DND-41 (cell line): ENCODE measurements at regions not wholly inside any gene's neighbourhood (a gene's known extent, or its start where the extent isn't known, plus 50 kb on each side); places are given as distances from the start of the nearest gene placed in this dataset.

ENCODE experiments used
- ATAC-seq: fragments of 200-7000 bp; cut with Tn5 transposase; 3 replicates; pipeline ENCODE4 v1.9.1; 2021; ENCODE audit warnings: low read depth; ENCODE audit not compliant: insufficient read depth
- DNase-seq: peaks from one replicate; pipeline ENCODE4 v3.0.0-alpha.2; 2020
- H2AFZ ChIP-seq: 2 replicates; pipeline ENCODE4 v1.6.0; 2012; ENCODE audit warnings: low read depth, low read length
- H3K27ac ChIP-seq: 2 replicates; pipeline ENCODE4 v1.5.1; 2012; ENCODE audit warnings: low read length, inconsistent platforms
- H3K27me3 ChIP-seq: fragments of 200-600 bp; sonication (generic); 2 replicates; pipeline ENCODE4 v1.6.0; 2012; ENCODE audit warnings: low read length, mild to moderate bottlenecking, inconsistent platforms; ENCODE audit not compliant: insufficient read depth, poor library complexity
- H3K36me3 ChIP-seq: 2 replicates; pipeline ENCODE4 v1.5.1; 2012; ENCODE audit warnings: low read length, inconsistent platforms; ENCODE audit not compliant: insufficient read depth
- H3K4me1 ChIP-seq: 2 replicates; pipeline ENCODE4 v1.5.1; 2012; ENCODE audit warnings: mild to moderate bottlenecking, low read length; ENCODE audit not compliant: insufficient read depth
- H3K4me2 ChIP-seq: 2 replicates; pipeline ENCODE4 v1.6.0; 2012; ENCODE audit warnings: mild to moderate bottlenecking, moderate library complexity, low read length, inconsistent platforms; ENCODE audit not compliant: insufficient read depth
- H3K4me3 ChIP-seq, 2 experiments: fragments of 200-600 bp in 1 of 2; shearing (Covaris generic) in 1 of 2; 2 replicates each; pipeline ENCODE4 v1.5.1; 2012 to 2016; ENCODE audit warnings: inconsistent platforms in 2 of 2, low read length in 2 of 2, mild to moderate bottlenecking in 2 of 2, low read depth in 1 of 2, moderate library complexity in 1 of 2
- H3K79me2 ChIP-seq: 2 replicates; pipeline ENCODE4 v1.6.0; 2012; ENCODE audit warnings: low read length, inconsistent platforms; ENCODE audit not compliant: insufficient read depth
- H3K9ac ChIP-seq: 2 replicates; pipeline ENCODE4 v1.6.0; 2012; ENCODE audit warnings: low read depth, mild to moderate bottlenecking, inconsistent platforms, low read length, moderate library complexity
- H3K9me3 ChIP-seq: 2 replicates; pipeline ENCODE4 v1.5.1; 2012; ENCODE audit warnings: low read length, moderate library complexity, mild to moderate bottlenecking, inconsistent platforms; ENCODE audit not compliant: insufficient read depth, severe bottlenecking
- H4K20me1 ChIP-seq: 2 replicates; pipeline ENCODE4 v1.6.0; 2012; ENCODE audit warnings: low read length; ENCODE audit not compliant: insufficient read depth
- CTCF ChIP-seq: IDR thresholded peaks from 2 replicates; pipeline ENCODE4 v1.5.1; 2012; ENCODE audit warnings: borderline replicate concordance, low read length, moderate library complexity, mild to moderate bottlenecking; ENCODE audit not compliant: poor library complexity, severe bottlenecking; ENCODE audit errors: extremely low read depth
- EZH2 ChIP-seq: IDR thresholded peaks from 3 replicates; pipeline ENCODE4 v1.6.1; 2012; ENCODE audit warnings: borderline replicate concordance, low read depth, mild to moderate bottlenecking, moderate library complexity, low read length, inconsistent platforms; ENCODE audit not compliant: severe bottlenecking

GRCh38 chr6:125549202-125549884 is 200.1 kb upstream of the HEY2 start:
- no peak for ATAC-seq
- DNase-seq, result no peak

GRCh38 chr6:125550892-125551291 is 198.5 kb upstream of the HEY2 start:
- no peaks in the 10 kb centered on the region for H3K36me3 ChIP-seq
- H3K4me2 ChIP-seq, result no peak overlapping the region
- H3K27ac ChIP-seq, result no peak overlapping the region
- no peaks in the 10 kb centered on the region for H3K4me1 ChIP-seq
- TF ChIP-seq EZH2 (no peak), CTCF (no peak)
- H3K4me3 ChIP-seq, result no peak overlapping the region
- ATAC-seq (no peak), DNase-seq (no peak)
- no peak overlapping the region for H2AFZ ChIP-seq
- no peaks in the 10 kb centered on the region for H3K9me3 ChIP-seq
- no peaks in the 10 kb centered on the region for H4K20me1 ChIP-seq
- no peaks in the 10 kb centered on the region for H3K27me3 ChIP-seq
- H3K9ac ChIP-seq, result no peak overlapping the region
- H3K79me2 ChIP-seq, result no peaks in the 10 kb centered on the region

More at GRCh38 chr6:125549202-125549884, 200.1 kb upstream of the HEY2 start:
- Histone ChIP-seq H2AFZ (no peak overlapping the region), H3K79me2 (no peaks in the 10 kb centered on the region), H3K9ac (no peak overlapping the region), H3K9me3 (no peaks in the 10 kb centered on the region), H3K27ac (no peak overlapping the region), H3K4me1 (no peaks in the 10 kb centered on the region), H3K36me3 (no peaks in the 10 kb centered on the region), H3K4me3 (no peak overlapping the region), H3K27me3 (no peaks in the 10 kb centered on the region), H3K4me2 (no peak overlapping the region), H4K20me1 (no peaks in the 10 kb centered on the region)
- no peak for TF ChIP-seq EZH2
- TF ChIP-seq CTCF, result no peak

GRCh38 chr6:125552819-125553218 is 196.6 kb upstream of the HEY2 start:
- Histone ChIP-seq H3K79me2 (no peaks in the 10 kb centered on the region), H2AFZ (no peak overlapping the region), H3K27me3 (no peaks in the 10 kb centered on the region), H3K4me3 (no peak overlapping the region), H4K20me1 (no peaks in the 10 kb centered on the region), H3K9ac (no peak overlapping the region), H3K9me3 (no peaks in the 10 kb centered on the region), H3K4me1 (no peaks in the 10 kb centered on the region), H3K4me2 (no peak overlapping the region), H3K36me3 (no peaks in the 10 kb centered on the region), H3K27ac (no peak overlapping the region)
- no peak for DNase-seq
- no peak for TF ChIP-seq CTCF
- no peak for TF ChIP-seq EZH2
- ATAC-seq, result no peak
